ENCODE measurements at regions not wholly inside any gene's neighbourhood (a gene's known extent, or its start where the extent isn't known, plus 50 kb on each side); places are given as distances from the start of the nearest gene placed in this dataset.

- DNase-seq (ENCODE audit: low spot score): no peak
Observed at GRCh38 chr10:29028486-29028885, 260.4 kb upstream of the LYZL1 start.

DNA sequence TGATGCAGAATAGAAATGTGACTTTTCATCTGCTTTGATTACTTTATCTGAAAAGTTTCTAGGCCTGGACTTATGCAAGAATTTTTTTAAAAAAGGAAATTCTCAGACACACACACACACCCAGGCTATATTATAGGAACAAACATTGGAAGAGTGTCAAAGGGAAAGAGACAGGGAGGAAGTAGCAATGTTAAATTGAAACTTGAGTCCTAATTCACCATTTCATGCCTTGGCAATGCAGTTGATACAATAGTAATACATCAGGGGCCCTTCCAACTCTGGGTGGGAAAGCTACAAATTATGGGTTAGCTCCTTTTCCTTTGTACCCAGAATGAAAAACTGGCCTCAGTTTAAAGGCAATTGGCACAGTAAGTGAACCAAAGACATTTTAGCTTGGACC is 258.0 kb upstream of the LYZL1 start:
- no peak for DNase-seq (ENCODE audit: low spot score)

DNA sequence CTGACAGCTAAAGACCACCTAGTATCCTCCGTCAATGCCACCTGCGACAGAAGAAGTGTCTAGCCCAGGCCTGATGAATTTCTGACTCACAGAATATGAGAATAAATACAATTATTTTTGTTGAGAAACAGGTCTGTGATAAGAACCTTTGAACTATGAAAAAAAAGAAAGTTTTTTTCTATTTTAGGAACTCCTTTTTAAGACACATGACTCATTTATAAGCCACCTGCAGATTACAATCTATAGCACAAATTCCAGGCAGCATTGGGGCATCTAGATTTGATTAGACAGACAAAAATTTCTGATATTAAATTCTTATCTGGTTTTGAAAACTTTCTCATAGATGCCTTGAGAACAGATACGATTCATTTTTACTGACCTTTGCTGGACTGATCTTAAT is 256.7 kb upstream of the LYZL1 start:
- no peak for DNase-seq (ENCODE audit: low spot score)

GRCh38 chr10:29033311-29033940 is 255.4 kb upstream of the LYZL1 start:
- DNase-seq (ENCODE audit: low spot score): no peak

DNA sequence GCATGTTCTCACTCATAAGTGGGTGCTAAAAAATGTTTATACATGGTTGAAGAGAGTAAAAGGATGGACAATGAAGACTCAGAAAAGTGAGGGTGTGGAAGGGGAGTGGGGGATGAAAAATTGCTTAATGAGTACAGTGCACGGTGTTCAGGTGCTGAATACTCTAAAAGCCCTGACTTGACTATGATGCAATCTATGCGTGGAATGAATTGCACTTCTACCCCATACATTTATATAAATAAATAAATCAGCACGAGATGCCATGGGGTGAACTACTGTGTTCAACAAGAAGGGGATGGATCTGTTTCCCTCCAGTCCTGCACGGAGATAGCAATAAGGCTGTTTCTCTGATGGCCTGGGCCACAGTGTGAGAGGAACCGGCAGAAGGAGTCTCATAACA is 254.3 kb upstream of the LYZL1 start:
- no peak for DNase-seq (ENCODE audit: low spot score)

- DNase-seq (ENCODE audit: low spot score): no peak
Observed at GRCh38 chr10:29035721-29036120, 253.1 kb upstream of the LYZL1 start.

DNA sequence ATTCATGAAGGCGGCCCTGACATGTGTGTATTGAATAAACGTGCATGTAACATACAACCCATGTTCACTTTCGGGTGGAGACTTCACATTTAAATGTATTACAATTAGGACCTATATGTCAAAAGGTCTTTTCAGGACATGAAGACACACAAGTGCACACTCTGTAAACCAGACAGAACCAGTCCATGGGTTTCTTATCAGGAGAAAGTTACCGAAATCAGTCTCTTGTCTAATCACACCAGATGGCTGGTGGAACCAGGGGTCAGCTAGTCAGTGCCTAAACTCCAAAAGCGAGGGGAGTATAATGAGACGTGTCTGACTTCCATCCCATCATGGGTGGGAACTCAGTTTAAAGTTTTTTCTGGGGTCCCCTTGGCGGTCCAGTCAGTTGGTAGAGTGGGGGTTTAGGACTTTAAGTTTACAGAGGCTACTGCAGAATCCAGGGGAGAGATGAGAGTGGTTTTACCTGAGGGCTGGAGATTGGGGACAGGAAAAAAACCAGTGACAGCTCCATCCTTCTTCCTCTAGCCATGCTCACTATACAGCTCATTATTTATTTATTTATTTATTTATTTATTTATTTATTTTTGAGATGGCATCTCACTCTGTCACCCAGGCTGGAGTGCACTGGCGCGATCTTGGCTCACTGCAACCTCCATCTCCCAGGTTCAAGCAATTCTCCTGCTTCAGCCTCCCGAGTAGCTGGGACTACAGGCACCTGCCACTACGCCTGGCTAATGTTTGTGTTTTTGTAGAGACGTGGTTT is 251.3 kb upstream of the LYZL1 start:
- no peak for DNase-seq (ENCODE audit: low spot score)

DNA sequence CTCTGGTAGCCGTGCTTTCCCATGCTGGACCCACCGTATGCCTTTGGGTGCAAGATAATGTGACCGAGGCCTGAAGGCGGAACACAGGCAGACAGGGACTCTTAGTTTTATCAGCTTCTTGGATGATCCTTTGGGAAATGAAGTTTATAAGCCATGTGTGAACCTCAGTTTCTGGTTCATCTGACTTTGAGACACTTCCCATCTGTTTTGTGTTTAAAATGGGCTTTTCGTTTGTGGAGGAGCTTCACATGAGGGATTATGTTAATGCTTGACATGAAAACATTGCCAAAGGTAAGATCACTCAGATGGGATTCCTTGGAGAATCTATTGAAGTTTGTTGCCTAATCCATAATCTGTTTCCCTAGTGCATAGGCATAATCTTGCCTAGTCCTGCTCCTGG is 249.8 kb upstream of the LYZL1 start:
- DNase-seq (ENCODE audit: low spot score): no peak

DNA sequence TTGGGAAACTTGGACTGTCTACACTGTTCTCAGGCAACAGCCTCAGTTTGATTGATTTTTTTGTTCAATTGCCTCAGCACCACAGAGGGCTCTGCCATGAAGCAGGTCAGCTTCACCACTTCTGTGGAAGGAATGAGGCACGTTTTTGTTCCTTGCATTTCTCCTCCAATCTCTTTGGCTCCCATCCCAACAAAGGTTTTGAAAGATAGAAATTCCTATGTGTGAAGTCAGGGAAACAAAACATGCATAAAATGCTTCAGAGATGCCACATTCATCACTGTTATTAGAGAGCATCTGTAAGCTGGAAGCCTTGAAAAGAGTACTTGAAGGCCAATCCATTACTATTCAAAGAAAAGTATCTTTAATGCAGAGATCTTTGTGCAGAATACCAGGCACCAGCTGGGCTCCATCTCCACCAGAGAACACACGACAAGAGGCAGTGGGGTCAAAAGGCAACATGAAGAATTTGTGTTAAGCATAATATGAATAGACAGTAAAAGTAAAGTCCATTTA is 249.1 kb upstream of the LYZL1 start:
- DNase-seq (ENCODE audit: low spot score): no peak

- no peak for DNase-seq (ENCODE audit: low spot score)
Observed at GRCh38 chr10:29041616-29042015, 247.3 kb upstream of the LYZL1 start.

DNA sequence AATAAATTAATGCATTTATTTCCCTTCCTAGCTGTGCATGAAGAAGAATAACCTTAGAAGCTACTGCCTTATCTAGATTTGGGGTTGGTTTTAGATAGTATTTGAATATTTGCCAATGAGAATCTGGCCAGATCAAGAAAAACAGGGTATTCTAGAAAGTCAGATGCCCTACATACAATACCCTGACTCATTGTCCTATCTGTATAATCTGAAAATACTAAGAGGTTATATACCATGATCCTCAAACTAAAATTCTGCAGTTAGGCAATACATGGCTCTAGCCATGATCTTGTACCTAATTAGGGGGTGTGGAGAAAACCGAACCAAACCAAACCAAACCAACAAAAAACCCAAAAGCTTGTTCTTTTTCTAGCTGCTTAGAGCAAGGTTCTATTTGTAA is 240.4 kb upstream of the LYZL1 start:
- DNase-seq (ENCODE audit: low spot score): no peak

DNA sequence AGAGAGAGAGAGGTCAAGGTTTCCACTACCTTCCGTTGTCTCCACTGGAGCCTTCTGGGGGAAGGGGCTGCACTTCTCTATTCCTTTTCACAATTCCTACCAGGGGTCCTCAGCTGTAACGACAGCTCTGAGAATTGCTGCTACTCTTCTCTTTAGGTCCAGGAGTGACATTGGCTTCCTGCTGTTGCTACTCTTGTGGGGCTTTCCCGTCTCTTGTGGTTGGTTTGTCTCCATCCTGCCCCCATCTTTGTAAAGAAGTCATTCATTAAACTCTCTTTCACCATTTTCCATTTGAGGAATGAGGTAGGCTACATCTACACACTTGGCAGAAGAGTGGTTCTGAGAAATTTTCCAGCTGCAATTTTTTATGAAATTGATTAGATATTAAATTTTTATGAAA is 238.8 kb upstream of the LYZL1 start:
- DNase-seq (ENCODE audit: low spot score): no peak

DNA sequence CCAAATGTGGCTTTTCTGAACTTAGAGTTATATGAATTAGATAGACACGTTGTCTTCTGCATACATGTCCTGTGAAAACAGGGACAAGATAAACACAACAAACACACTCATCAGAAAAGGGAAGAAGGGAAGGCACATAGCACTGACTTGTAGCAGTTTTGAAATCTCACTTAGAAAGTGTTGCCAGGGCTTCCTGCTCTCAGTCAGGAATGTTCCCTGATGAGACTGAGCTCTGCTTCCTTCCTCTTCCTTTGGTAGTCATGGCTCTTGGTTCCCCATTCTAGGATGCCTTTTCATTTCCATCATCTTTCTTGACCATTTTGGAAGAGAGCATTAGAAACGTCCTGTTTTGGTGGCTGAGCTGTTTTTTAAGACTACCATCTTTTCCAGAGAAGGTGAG is 233.8 kb upstream of the LYZL1 start:
- DNase-seq (ENCODE audit: low spot score): no peak

DNA sequence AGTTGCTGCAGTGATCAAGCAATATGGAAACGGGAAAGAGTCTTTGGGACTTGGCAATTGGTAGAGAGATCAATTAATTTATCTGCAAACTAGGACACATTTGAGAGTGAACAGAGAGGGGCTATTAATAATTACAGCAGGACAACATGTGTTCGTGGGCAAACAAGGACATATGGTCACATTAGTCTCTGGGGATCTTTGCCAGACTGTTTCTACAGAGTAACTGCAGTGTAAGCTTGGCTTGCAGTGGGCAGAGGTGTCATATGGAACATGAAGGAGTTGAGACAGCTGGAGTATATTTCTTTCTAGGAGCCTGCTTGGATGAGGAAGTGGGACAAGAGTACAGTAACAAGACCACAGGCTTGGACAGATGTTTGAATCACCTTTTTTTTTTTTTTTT is 232.1 kb upstream of the LYZL1 start:
- no peak for DNase-seq (ENCODE audit: low spot score)

GRCh38 chr10:29057822-29058331 is 231.0 kb upstream of the LYZL1 start:
- no peak for DNase-seq (ENCODE audit: low spot score)

GRCh38 chr10:29063806-29064644 is 224.8 kb upstream of the LYZL1 start:
- DNase-seq (ENCODE audit: low spot score): no peak

GRCh38 chr10:29064680-29065079 is 224.2 kb upstream of the LYZL1 start:
- DNase-seq (ENCODE audit: low spot score): no peak

- DNase-seq (ENCODE audit: low spot score): no peak
Observed at GRCh38 chr10:29067161-29067560, 221.7 kb upstream of the LYZL1 start.

GRCh38 chr10:29067628-29068027 is 221.2 kb upstream of the LYZL1 start:
- DNase-seq (ENCODE audit: low spot score): no peak

- no peak for DNase-seq (ENCODE audit: low spot score)
Observed at GRCh38 chr10:29068302-29068701, 220.6 kb upstream of the LYZL1 start.

GRCh38 chr10:29068966-29069365 is 219.9 kb upstream of the LYZL1 start:
- no peak for DNase-seq (ENCODE audit: low spot score)

GRCh38 chr10:29069941-29070340 is 218.9 kb upstream of the LYZL1 start:
- DNase-seq (ENCODE audit: low spot score): no peak

DNA sequence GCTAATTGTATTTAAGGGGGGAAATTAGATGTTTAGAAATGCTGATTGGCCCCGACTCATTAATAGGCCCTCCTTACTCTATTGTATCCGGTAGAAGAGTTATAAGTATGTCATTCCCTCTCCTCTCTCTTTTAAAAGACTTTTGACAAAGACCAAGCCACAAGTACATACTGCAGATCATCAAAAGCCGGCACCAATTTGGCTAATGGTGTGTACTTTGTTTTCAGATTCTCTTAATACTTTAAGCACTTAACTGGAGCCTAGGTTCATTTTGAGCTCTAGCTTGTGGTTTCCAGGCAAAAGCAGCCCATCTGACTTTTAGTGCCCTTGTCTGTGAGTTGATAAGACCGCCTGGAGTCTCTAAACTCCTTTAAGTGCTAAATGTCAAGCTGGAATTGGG is 210.0 kb upstream of the LYZL1 start:
- DNase-seq (ENCODE audit: low spot score): no peak

Measured in hematopoietic multipotent progenitor cell treated with erythropoietin and hydrocortisone succinate and interleukin-3 and kit ligand, for 17 days (in vitro differentiated cells).